H9 (cell line): ENCODE measurements at regions not wholly inside any gene's neighbourhood (a gene's known extent, or its start where the extent isn't known, plus 50 kb on each side); places are given as distances from the start of the nearest gene placed in this dataset.

Experiments
- DNase-seq: peaks from one replicate; pipeline ENCODE4 v3.0.0-alpha.2; 2017
- H2AFZ ChIP-seq: one replicate; pipeline ENCODE4 v1.6.1; 2013; ENCODE audit warnings: mild to moderate bottlenecking, low read length, control low read depth, moderate library complexity
- H2AK5ac ChIP-seq: 2 replicates; pipeline ENCODE4 v1.6.1; 2013; ENCODE audit warnings: low read length, control low read depth, mixed read lengths; ENCODE audit not compliant: insufficient read length
- H2BK120ac ChIP-seq: one replicate; pipeline ENCODE4 v1.6.1; 2013; ENCODE audit warnings: low read depth, mild to moderate bottlenecking, low read length, control low read depth, inconsistent platforms; ENCODE audit not compliant: poor library complexity, severe bottlenecking
- H2BK12ac ChIP-seq: 2 replicates; pipeline ENCODE4 v1.6.1; 2013; ENCODE audit warnings: low read length, control low read depth, mixed read lengths, low read depth; ENCODE audit not compliant: insufficient read length
- H2BK15ac ChIP-seq: 2 replicates; pipeline ENCODE4 v1.6.1; 2013; ENCODE audit warnings: low read depth, low read length, control low read depth
- H2BK20ac ChIP-seq: one replicate; pipeline ENCODE4 v1.6.1; 2013; ENCODE audit warnings: low read depth, mild to moderate bottlenecking, low read length, control low read depth, inconsistent platforms; ENCODE audit not compliant: poor library complexity, severe bottlenecking
- H2BK5ac ChIP-seq: 2 replicates; pipeline ENCODE4 v1.6.1; 2013; ENCODE audit warnings: low read length, control low read depth, mixed read lengths; ENCODE audit not compliant: insufficient read length
- H3K14ac ChIP-seq: 2 replicates; pipeline ENCODE4 v1.6.1; 2013; ENCODE audit warnings: low read length, control low read depth; ENCODE audit not compliant: insufficient read depth
- H3K18ac ChIP-seq: 2 replicates; pipeline ENCODE4 v1.6.1; 2013; ENCODE audit warnings: low read depth, mild to moderate bottlenecking, mixed read lengths, low read length, control low read depth; ENCODE audit not compliant: insufficient read length
- H3K23ac ChIP-seq: 2 replicates; pipeline ENCODE4 v1.6.1; 2013; ENCODE audit warnings: low read length, control low read depth, mixed read lengths, low read depth; ENCODE audit not compliant: insufficient read length
- H3K23me2 ChIP-seq: 2 replicates; pipeline ENCODE4 v1.6.1; 2013; ENCODE audit warnings: low read depth, mild to moderate bottlenecking, mixed read lengths, low read length, control low read depth; ENCODE audit not compliant: insufficient read length, poor library complexity, severe bottlenecking
- H3K27ac ChIP-seq: 2 replicates; pipeline ENCODE4 v1.5.1; 2013; ENCODE audit warnings: low read length, control low read depth, mixed read lengths, low read depth; ENCODE audit not compliant: insufficient read length
- H3K27me3 ChIP-seq: 2 replicates; pipeline ENCODE4 v1.6.1; 2013; ENCODE audit warnings: low read length, control low read depth, inconsistent platforms; ENCODE audit not compliant: insufficient read depth
- H3K4ac ChIP-seq: 2 replicates; pipeline ENCODE4 v1.6.1; 2013; ENCODE audit warnings: low read depth, mild to moderate bottlenecking, control low read depth, inconsistent platforms, low read length, moderate library complexity
- H3K4me1 ChIP-seq: 2 replicates; pipeline ENCODE4 v1.6.1; 2013; ENCODE audit warnings: low read length, control low read depth, inconsistent platforms; ENCODE audit not compliant: insufficient read depth
- H3K4me2 ChIP-seq: 2 replicates; pipeline ENCODE4 v1.6.1; 2013; ENCODE audit warnings: low read length, control low read depth, mixed read lengths; ENCODE audit not compliant: insufficient read length, insufficient read depth
- H3K56ac ChIP-seq: 2 replicates; pipeline ENCODE4 v1.6.1; 2013; ENCODE audit warnings: low read depth, mild to moderate bottlenecking, mixed read lengths, low read length, control low read depth; ENCODE audit not compliant: insufficient read length
- H3K79me1 ChIP-seq: 2 replicates; pipeline ENCODE4 v1.6.1; 2013; ENCODE audit warnings: low read depth, mild to moderate bottlenecking, moderate library complexity, low read length, control low read depth, inconsistent platforms; ENCODE audit not compliant: insufficient read depth, poor library complexity, severe bottlenecking
- H3K79me2 ChIP-seq: 2 replicates; pipeline ENCODE4 v1.6.1; 2013; ENCODE audit warnings: low read length, control low read depth, inconsistent platforms; ENCODE audit not compliant: insufficient read depth
- H3K9ac ChIP-seq: 2 replicates; pipeline ENCODE4 v1.6.1; 2013; ENCODE audit warnings: low read length, control low read depth, mixed read lengths; ENCODE audit not compliant: insufficient read length; ENCODE audit errors: extremely low read depth
- H3K9me3 ChIP-seq: one replicate; pipeline ENCODE4 v1.6.1; 2013; ENCODE audit warnings: low read depth, low read length, inconsistent platforms; ENCODE audit not compliant: control insufficient read depth
- H3T11ph ChIP-seq: one replicate; pipeline ENCODE4 v1.6.1; 2013; ENCODE audit warnings: mild to moderate bottlenecking, low read length, control low read depth, inconsistent platforms
- H4K20me1 ChIP-seq: one replicate; pipeline ENCODE4 v1.6.1; 2013; ENCODE audit not compliant: control insufficient read depth, insufficient read length, insufficient read depth
- H4K5ac ChIP-seq: 2 replicates; pipeline ENCODE4 v1.6.1; 2013; ENCODE audit warnings: low read depth, mild to moderate bottlenecking, mixed read lengths, low read length, control low read depth; ENCODE audit not compliant: insufficient read length
- H4K8ac ChIP-seq: replicated peaks from 2 replicates; pipeline ENCODE4 v1.6.1; 2013; ENCODE audit warnings: low read length, control low read depth, mixed read lengths, low read depth; ENCODE audit not compliant: insufficient read length
- H4K91ac ChIP-seq: 2 replicates; pipeline ENCODE4 v1.6.1; 2013; ENCODE audit warnings: low read depth, mild to moderate bottlenecking, moderate library complexity, mixed read lengths, low read length, control low read depth; ENCODE audit not compliant: insufficient read length
- H3K27ac Mint-ChIP-seq, 3 experiments: 2 replicates in 2 of 3; 3 replicates in 1 of 3; pipeline ENCODE4 v1.8.0; 2020 to 2021; ENCODE audit warnings: mixed read lengths in 3 of 3, mild to moderate bottlenecking in 1 of 3, moderate library complexity in 1 of 3
- H3K27me3 Mint-ChIP-seq: 2 replicates; pipeline ENCODE4 v1.8.0; 2021; ENCODE audit warnings: low read depth, mild to moderate bottlenecking, moderate library complexity, mixed read lengths
- H3K36me3 Mint-ChIP-seq, 3 experiments: 2 replicates in 2 of 3; 3 replicates in 1 of 3; pipeline ENCODE4 v1.8.0; 2020 to 2021; ENCODE audit warnings: low read depth in 3 of 3, mixed read lengths in 3 of 3; ENCODE audit not compliant: insufficient read depth in 1 of 3
- H3K4me1 Mint-ChIP-seq, 2 experiments: 2 replicates each; pipeline ENCODE4 v1.8.0; 2020; ENCODE audit warnings: mixed read lengths in 2 of 2
- H3K4me3 Mint-ChIP-seq, 2 experiments: 2 replicates in 1 of 2; 3 replicates in 1 of 2; pipeline ENCODE4 v1.8.0; 2020 to 2021; ENCODE audit warnings: mild to moderate bottlenecking in 2 of 2, mixed read lengths in 2 of 2, moderate library complexity in 1 of 2
- H3K9me3 Mint-ChIP-seq, 2 experiments: 2 replicates in 1 of 2; 3 replicates in 1 of 2; pipeline ENCODE4 v1.8.0; 2020; ENCODE audit warnings: mild to moderate bottlenecking in 2 of 2, mixed read lengths in 2 of 2, moderate library complexity in 1 of 2
- CTCF ChIP-seq: fragments of 200-600 bp; sonication (generic); conservative IDR thresholded peaks from 3 replicates; pipeline ENCODE4 v1.8.0; 2021; ENCODE audit warnings: antibody characterized with exemption, mild to moderate bottlenecking
- WGBS: extraction: QIAGEN DNeasy Blood & Tissue Kit; methylation state at CpG from one replicate; pipeline ENCODE4 v1.1.7; 2013; ENCODE audit warnings: missing lambda C conversion rate, low lambda C conversion rate, mixed read lengths; ENCODE audit not compliant: insufficient read length; ENCODE audit errors: extremely low coverage; 5-methylcytosine and 5-hydroxymethylcytosine counted together

- no peaks in the 10 kb centered on the region for H3K36me3 Mint-ChIP-seq
- H3K27ac Mint-ChIP-seq, result no peak overlapping the region; a peak in 1 of 7 replicates
Observed at GRCh38 chr10:78905015-78905956, 163.5 kb upstream of the ZMIZ1 start.

More at GRCh38 chr10:78905015-78905956, 163.5 kb upstream of the ZMIZ1 start:
- H4K20me1 ChIP-seq, result peaks cover 2% of the 10 kb centered on the region
- H2AFZ ChIP-seq, result no peak overlapping the region
- no peak overlapping the region for H3K27ac ChIP-seq
- H2AK5ac ChIP-seq, result no peak overlapping the region
- H3K4ac ChIP-seq, result no peak overlapping the region
- no peaks in the 10 kb centered on the region for H3K9me3 ChIP-seq
- no peaks in the 10 kb centered on the region for H3K23me2 ChIP-seq
- H3K14ac ChIP-seq, result no peak overlapping the region
- DNase-seq, result peak; percentile 19
- Mint-ChIP-seq H3K4me1 (peaks cover 25 to 30% of the 10 kb centered on the region in 2 experiments), H3K27me3 (peaks cover 16% of the 10 kb centered on the region), H3K9me3 (peaks cover 0 to 2% of the 10 kb centered on the region in 2 experiments; a peak in 1 of 5 replicates), H3K4me3 (no peak overlapping the region)
- H4K91ac ChIP-seq, result no peak overlapping the region
- no peak overlapping the region for H3K23ac ChIP-seq
- H3T11ph ChIP-seq, result no peak overlapping the region
- no peaks in the 10 kb centered on the region for H3K27me3 ChIP-seq
- no peak overlapping the region for H2BK120ac ChIP-seq
- H3K9ac ChIP-seq, result no peak overlapping the region
- no peak overlapping the region for H2BK15ac ChIP-seq
- H4K8ac ChIP-seq, result no peak overlapping the region
- no peak for TF ChIP-seq CTCF
- WGBS, result no CpG with 5 or more reads among the region's 12 CpGs
- H2BK12ac ChIP-seq, result no peak overlapping the region
- no peak overlapping the region for H2BK20ac ChIP-seq
- no peak overlapping the region for H3K56ac ChIP-seq
- no peak overlapping the region for H3K18ac ChIP-seq
- no peaks in the 10 kb centered on the region for H3K79me1 ChIP-seq
- H4K5ac ChIP-seq, result no peak overlapping the region
- no peak overlapping the region for H3K4me2 ChIP-seq
- no peaks in the 10 kb centered on the region for H3K79me2 ChIP-seq
- no peaks in the 10 kb centered on the region for H3K4me1 ChIP-seq
- H2BK5ac ChIP-seq, result no peak overlapping the region
